ENCODE measurements at regions not wholly inside any gene's neighbourhood (a gene's known extent, or its start where the extent isn't known, plus 50 kb on each side); places are given as distances from the start of the nearest gene placed in this dataset.

GRCh38 chr2:34808426-34808825, 1209.3 kb upstream of the FAM98A start:
- no peaks in the 10 kb centered on the region for H3K79me2 ChIP-seq (ENCODE audit: control insufficient read depth in 1 of 2, insufficient read depth in 2 of 2, low read length in 2 of 2)
- H4K8ac ChIP-seq (ENCODE audit: extremely low read depth, insufficient read depth, low read length): no peak overlapping the region
- H3K27ac ChIP-seq (ENCODE audit: low read depth, low read length): no peak overlapping the region
- no peak overlapping the region for H4K5ac ChIP-seq (ENCODE audit: insufficient read length, low read depth, low read length)
- H3K9ac ChIP-seq (replicated peaks in 1 of 4; ENCODE audit: extremely low read depth in 1 of 4, low read depth in 3 of 4, low read length in 3 of 4): no peak overlapping the region
- no peak for FAIRE-seq
- H3K4me2 ChIP-seq (ENCODE audit: insufficient read depth in 1 of 2, low read depth in 2 of 2, low read length in 2 of 2): no peak overlapping the region
- no peak overlapping the region for H3K56ac ChIP-seq (replicated peaks; ENCODE audit: insufficient read length, low read depth, low read length)
- no peak for DNase-seq (ENCODE audit: low read depth in 1 of 2, low spot score in 2 of 2)
- no peak overlapping the region for H2AK5ac ChIP-seq (ENCODE audit: low read depth, low read length)
- no peak for TF ChIP-seq SUZ12 (IDR thresholded peaks at IDR 0.05; ENCODE audit: low read length)
- TF ChIP-seq KDM1A (IDR thresholded peaks at IDR 0.05; ENCODE audit: borderline replicate concordance, low read length): no peak
- no peak for TF ChIP-seq CBX8 (IDR thresholded peaks at IDR 0.05; ENCODE audit: borderline replicate concordance, low read depth, low read length)
- no peak for TF ChIP-seq HDAC2 (IDR thresholded peaks at IDR 0.05; ENCODE audit: borderline replicate concordance in 1 of 2, low read depth in 2 of 2, low read length in 2 of 2)
- no peak for TF ChIP-seq RAD21 (IDR thresholded peaks at IDR 0.05 in 1 of 2, conservative IDR thresholded peaks at IDR 0.05 in 1 of 2; ENCODE audit: low read depth in 2 of 2, low read length in 2 of 2)
- TF ChIP-seq EGR1 (IDR thresholded peaks at IDR 0.05; ENCODE audit: borderline replicate concordance, low read depth, low read length): no peak
- no peak for TF ChIP-seq EP300 (IDR thresholded peaks at IDR 0.05; ENCODE audit: borderline replicate concordance in 1 of 2, low read depth in 2 of 2, low read length in 2 of 2)
- no peak for TF ChIP-seq BACH1 (IDR thresholded peaks at IDR 0.05; ENCODE audit: low read length)
- no peak for TF ChIP-seq CHD2 (IDR thresholded peaks at IDR 0.05; ENCODE audit: low read length)
- no peak for TF ChIP-seq MAFK (IDR thresholded peaks at IDR 0.05; ENCODE audit: low read depth, low read length)
- no peak for TF ChIP-seq GTF2F1 (IDR thresholded peaks at IDR 0.05; ENCODE audit: borderline replicate concordance, low read depth, low read length)
- TF ChIP-seq ATF3 (IDR thresholded peaks at IDR 0.05; ENCODE audit: insufficient read depth, low read depth, low read length): no peak
- TF ChIP-seq POLR2AphosphoS5 (IDR thresholded peaks at IDR 0.05; ENCODE audit: low read depth, low read length): no peak
- ChIA-PET POLR2A (ENCODE audit: partially characterized antibody) (no interaction called here), CTCF (ENCODE audit: partially characterized antibody) (no interaction called here)
- H3K23ac ChIP-seq (ENCODE audit: insufficient read length): no peak overlapping the region
- WGBS, 2 experiments (ENCODE audit: extremely low coverage in 1 of 2, insufficient coverage in 1 of 2, insufficient read length in 1 of 2, insufficient replicate concordance in 2 of 2, low coverage in 1 of 2, low lambda C conversion rate in 2 of 2, missing lambda C conversion rate in 1 of 2): 98% methylated on average over 3 of the region's 3 CpGs; no CpG with 5 or more reads in 1 of the 2 experiments
- H3K14ac ChIP-seq (ENCODE audit: insufficient read length): no peak overlapping the region
- H3K79me1 ChIP-seq (ENCODE audit: low read depth, low read length): no peaks in the 10 kb centered on the region
- no peak overlapping the region for H2BK15ac ChIP-seq (ENCODE audit: low read length)
- no peak overlapping the region for H3K4ac ChIP-seq (replicated peaks; ENCODE audit: insufficient read length, low read depth, low read length)
- no peak overlapping the region for H4K91ac ChIP-seq (replicated peaks; ENCODE audit: insufficient read length, low read length)
- H2BK120ac ChIP-seq (replicated peaks; ENCODE audit: low read depth, low read length): no peak overlapping the region
- no peaks in the 10 kb centered on the region for H3K23me2 ChIP-seq (ENCODE audit: low read depth, low read length)
- no peaks in the 10 kb centered on the region for H4K20me1 ChIP-seq (replicated peaks in 1 of 2; ENCODE audit: control insufficient read depth in 1 of 2, insufficient read depth in 2 of 2, low read length in 2 of 2)
- no peaks in the 10 kb centered on the region for H3K36me3 ChIP-seq (ENCODE audit: control insufficient read depth in 2 of 4, insufficient read depth in 4 of 4, low read length in 3 of 4)
- H3K4me3 ChIP-seq (ENCODE audit: extremely low read depth in 1 of 4, insufficient read depth in 2 of 4, low read depth in 3 of 4, low read length in 4 of 4): no peak overlapping the region
- H3K9me3 ChIP-seq (ENCODE audit: insufficient read depth in 2 of 2, low read depth in 1 of 2, low read length in 1 of 2): no peaks in the 10 kb centered on the region
- no peak overlapping the region for H2BK12ac ChIP-seq (ENCODE audit: low read depth, low read length)
- no peaks in the 10 kb centered on the region for H3K4me1 ChIP-seq (replicated peaks in 1 of 4; ENCODE audit: control insufficient read depth in 3 of 4, insufficient read depth in 4 of 4, low read length in 3 of 4)
- no peak overlapping the region for H2BK5ac ChIP-seq (ENCODE audit: low read depth, low read length)
- no peak overlapping the region for H2BK20ac ChIP-seq (ENCODE audit: low read length)
- H3K27me3 ChIP-seq (replicated peaks in 1 of 4; ENCODE audit: control insufficient read depth in 3 of 4, extremely low read depth in 1 of 4, insufficient read depth in 3 of 4, low read length in 3 of 4): no peaks in the 10 kb centered on the region
- H3K18ac ChIP-seq (ENCODE audit: extremely low read depth, low read length): no peak overlapping the region
- no peak overlapping the region for H2AFZ ChIP-seq (ENCODE audit: low read length)

All from H1 (cell line).